HEK293 (cell line): ENCODE measurements at regions not wholly inside any gene's neighbourhood (a gene's known extent, or its start where the extent isn't known, plus 50 kb on each side); places are given as distances from the start of the nearest gene placed in this dataset.

ENCODE experiments used
- MEIS1 ChIP-seq: sonication (generic); formaldehyde crosslinking; IDR thresholded peaks from 2 replicates; pipeline ENCODE4 v1.8.1; 2022; ENCODE audit warnings: missing genetic modification reagents, mild to moderate bottlenecking, borderline replicate concordance
- REPIN1 ChIP-seq: fragments of 450-650 bp; formaldehyde crosslinking; IDR thresholded peaks from 2 replicates; pipeline ENCODE4 v1.5.1; 2017; ENCODE audit warnings: missing biosample characterization, missing genetic modification characterization, low read depth
- YY1 ChIP-seq: fragments of 450-650 bp; formaldehyde crosslinking; IDR thresholded peaks from 2 replicates; pipeline ENCODE4 v1.5.1; 2018; ENCODE audit warnings: missing biosample characterization, missing genetic modification characterization
- ZBTB26 ChIP-seq: fragments of 450-650 bp; formaldehyde crosslinking; optimal IDR thresholded peaks from 2 replicates; pipeline ENCODE3; 2016; ENCODE audit warnings: missing biosample characterization, mild to moderate bottlenecking, missing genetic modification characterization
- ZBTB7A ChIP-seq: fragments of 450-650 bp; formaldehyde crosslinking; IDR thresholded peaks from 2 replicates; pipeline ENCODE4 v1.5.1; 2016; ENCODE audit warnings: low read depth, missing biosample characterization, missing genetic modification characterization
- ZNF391 ChIP-seq: fragments of 450-650 bp; formaldehyde crosslinking; IDR thresholded peaks from 2 replicates; pipeline ENCODE4 v1.5.1; 2016; ENCODE audit warnings: low read depth, missing biosample characterization, missing genetic modification characterization, borderline replicate concordance
- ZNF830 ChIP-seq: fragments of 450-650 bp; IDR thresholded peaks from 2 replicates; pipeline ENCODE4 v1.5.0; 2018; ENCODE audit warnings: missing biosample characterization, missing genetic modification characterization, low read depth, mild to moderate bottlenecking, moderate library complexity
- TF ChIP-seq, protein P1 (sequence below): fragments of 450-650 bp; formaldehyde crosslinking; IDR thresholded peaks from 2 replicates; pipeline ENCODE4 v1.5.1; 2016; ENCODE audit warnings: missing biosample characterization, missing genetic modification characterization
- TF ChIP-seq, protein P2 (sequence below): fragments of 450-650 bp; formaldehyde crosslinking; IDR thresholded peaks from 2 replicates; pipeline ENCODE4 v1.5.1; 2016; ENCODE audit warnings: missing biosample characterization, missing genetic modification characterization

GRCh38 chr2:129763966-129764365, 215.5 kb upstream of the RAB6C start:
- TF ChIP-seq ZBTB26 (tag by site-specific recombination), result no peak
- TF ChIP-seq, protein P1, sequence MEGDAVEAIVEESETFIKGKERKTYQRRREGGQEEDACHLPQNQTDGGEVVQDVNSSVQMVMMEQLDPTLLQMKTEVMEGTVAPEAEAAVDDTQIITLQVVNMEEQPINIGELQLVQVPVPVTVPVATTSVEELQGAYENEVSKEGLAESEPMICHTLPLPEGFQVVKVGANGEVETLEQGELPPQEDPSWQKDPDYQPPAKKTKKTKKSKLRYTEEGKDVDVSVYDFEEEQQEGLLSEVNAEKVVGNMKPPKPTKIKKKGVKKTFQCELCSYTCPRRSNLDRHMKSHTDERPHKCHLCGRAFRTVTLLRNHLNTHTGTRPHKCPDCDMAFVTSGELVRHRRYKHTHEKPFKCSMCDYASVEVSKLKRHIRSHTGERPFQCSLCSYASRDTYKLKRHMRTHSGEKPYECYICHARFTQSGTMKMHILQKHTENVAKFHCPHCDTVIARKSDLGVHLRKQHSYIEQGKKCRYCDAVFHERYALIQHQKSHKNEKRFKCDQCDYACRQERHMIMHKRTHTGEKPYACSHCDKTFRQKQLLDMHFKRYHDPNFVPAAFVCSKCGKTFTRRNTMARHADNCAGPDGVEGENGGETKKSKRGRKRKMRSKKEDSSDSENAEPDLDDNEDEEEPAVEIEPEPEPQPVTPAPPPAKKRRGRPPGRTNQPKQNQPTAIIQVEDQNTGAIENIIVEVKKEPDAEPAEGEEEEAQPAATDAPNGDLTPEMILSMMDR, result no peak
- no peak for TF ChIP-seq MEIS1 (CRISPR knock-in tag)
- no peak for TF ChIP-seq ZBTB7A
- TF ChIP-seq REPIN1 (tag by site-specific recombination), result no peak
- TF ChIP-seq ZNF391 (tag by site-specific recombination), result no peak
- TF ChIP-seq, protein P2, sequence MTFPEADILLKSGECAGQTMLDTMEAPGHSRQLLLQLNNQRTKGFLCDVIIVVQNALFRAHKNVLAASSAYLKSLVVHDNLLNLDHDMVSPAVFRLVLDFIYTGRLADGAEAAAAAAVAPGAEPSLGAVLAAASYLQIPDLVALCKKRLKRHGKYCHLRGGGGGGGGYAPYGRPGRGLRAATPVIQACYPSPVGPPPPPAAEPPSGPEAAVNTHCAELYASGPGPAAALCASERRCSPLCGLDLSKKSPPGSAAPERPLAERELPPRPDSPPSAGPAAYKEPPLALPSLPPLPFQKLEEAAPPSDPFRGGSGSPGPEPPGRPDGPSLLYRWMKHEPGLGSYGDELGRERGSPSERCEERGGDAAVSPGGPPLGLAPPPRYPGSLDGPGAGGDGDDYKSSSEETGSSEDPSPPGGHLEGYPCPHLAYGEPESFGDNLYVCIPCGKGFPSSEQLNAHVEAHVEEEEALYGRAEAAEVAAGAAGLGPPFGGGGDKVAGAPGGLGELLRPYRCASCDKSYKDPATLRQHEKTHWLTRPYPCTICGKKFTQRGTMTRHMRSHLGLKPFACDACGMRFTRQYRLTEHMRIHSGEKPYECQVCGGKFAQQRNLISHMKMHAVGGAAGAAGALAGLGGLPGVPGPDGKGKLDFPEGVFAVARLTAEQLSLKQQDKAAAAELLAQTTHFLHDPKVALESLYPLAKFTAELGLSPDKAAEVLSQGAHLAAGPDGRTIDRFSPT (tag by site-specific recombination), result no peak
- TF ChIP-seq ZNF830 (tag by site-specific recombination), result no peak
- no peak for TF ChIP-seq YY1
